ENCODE measurements at regions not wholly inside any gene's neighbourhood (a gene's known extent, or its start where the extent isn't known, plus 50 kb on each side); places are given as distances from the start of the nearest gene placed in this dataset.

DNA sequence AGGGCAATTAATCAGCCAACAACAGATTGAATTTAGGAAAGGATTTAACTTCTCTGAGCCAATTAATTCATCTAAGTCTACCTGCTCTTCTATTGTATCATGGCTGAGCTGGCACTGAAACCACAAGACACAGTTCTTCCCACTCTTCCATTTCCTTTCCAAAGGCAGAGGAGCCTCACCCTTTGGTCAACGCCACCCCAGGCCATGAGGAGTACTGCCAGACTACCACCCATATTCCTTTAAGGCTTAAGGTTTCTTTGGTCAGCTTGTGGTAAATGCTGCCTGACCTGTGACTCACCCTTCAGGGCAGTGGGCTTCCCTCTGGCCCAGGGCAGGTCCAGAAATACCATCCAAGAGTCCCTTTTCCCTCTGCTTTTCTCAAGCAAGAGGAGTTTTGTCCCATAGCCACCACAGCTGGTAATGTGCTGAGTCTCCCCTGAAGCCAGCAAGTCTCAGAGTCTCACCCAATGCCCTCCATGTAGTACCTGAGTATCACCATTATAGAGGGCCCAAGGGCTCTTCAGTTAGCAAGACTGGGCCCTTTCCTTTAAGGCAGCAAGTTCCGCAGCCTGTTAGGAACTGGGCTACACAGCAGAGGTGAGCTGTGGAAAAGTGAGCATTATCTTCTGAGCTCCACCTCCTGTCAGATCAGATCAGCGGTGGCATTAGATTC lies 900.5 kb upstream of the CRIM1 start:
- no peak for TF ChIP-seq ZNF473 (tag by site-specific recombination; IDR thresholded peaks at IDR 0.05)
- TF ChIP-seq, protein P1, sequence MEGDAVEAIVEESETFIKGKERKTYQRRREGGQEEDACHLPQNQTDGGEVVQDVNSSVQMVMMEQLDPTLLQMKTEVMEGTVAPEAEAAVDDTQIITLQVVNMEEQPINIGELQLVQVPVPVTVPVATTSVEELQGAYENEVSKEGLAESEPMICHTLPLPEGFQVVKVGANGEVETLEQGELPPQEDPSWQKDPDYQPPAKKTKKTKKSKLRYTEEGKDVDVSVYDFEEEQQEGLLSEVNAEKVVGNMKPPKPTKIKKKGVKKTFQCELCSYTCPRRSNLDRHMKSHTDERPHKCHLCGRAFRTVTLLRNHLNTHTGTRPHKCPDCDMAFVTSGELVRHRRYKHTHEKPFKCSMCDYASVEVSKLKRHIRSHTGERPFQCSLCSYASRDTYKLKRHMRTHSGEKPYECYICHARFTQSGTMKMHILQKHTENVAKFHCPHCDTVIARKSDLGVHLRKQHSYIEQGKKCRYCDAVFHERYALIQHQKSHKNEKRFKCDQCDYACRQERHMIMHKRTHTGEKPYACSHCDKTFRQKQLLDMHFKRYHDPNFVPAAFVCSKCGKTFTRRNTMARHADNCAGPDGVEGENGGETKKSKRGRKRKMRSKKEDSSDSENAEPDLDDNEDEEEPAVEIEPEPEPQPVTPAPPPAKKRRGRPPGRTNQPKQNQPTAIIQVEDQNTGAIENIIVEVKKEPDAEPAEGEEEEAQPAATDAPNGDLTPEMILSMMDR (tag by site-specific recombination; IDR thresholded peaks at IDR 0.05) = no peak
- TF ChIP-seq, protein P2, sequence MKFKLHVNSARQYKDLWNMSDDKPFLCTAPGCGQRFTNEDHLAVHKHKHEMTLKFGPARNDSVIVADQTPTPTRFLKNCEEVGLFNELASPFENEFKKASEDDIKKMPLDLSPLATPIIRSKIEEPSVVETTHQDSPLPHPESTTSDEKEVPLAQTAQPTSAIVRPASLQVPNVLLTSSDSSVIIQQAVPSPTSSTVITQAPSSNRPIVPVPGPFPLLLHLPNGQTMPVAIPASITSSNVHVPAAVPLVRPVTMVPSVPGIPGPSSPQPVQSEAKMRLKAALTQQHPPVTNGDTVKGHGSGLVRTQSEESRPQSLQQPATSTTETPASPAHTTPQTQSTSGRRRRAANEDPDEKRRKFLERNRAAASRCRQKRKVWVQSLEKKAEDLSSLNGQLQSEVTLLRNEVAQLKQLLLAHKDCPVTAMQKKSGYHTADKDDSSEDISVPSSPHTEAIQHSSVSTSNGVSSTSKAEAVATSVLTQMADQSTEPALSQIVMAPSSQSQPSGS (tag by site-specific recombination; IDR thresholded peaks at IDR 0.05; ENCODE audit: low read depth) = no peak
- TF ChIP-seq ZNF146 (tag by site-specific recombination; IDR thresholded peaks at IDR 0.05) = no peak
- TF ChIP-seq ZNF175 (tag by site-specific recombination; IDR thresholded peaks at IDR 0.05) = no peak
- TF ChIP-seq, protein P3, sequence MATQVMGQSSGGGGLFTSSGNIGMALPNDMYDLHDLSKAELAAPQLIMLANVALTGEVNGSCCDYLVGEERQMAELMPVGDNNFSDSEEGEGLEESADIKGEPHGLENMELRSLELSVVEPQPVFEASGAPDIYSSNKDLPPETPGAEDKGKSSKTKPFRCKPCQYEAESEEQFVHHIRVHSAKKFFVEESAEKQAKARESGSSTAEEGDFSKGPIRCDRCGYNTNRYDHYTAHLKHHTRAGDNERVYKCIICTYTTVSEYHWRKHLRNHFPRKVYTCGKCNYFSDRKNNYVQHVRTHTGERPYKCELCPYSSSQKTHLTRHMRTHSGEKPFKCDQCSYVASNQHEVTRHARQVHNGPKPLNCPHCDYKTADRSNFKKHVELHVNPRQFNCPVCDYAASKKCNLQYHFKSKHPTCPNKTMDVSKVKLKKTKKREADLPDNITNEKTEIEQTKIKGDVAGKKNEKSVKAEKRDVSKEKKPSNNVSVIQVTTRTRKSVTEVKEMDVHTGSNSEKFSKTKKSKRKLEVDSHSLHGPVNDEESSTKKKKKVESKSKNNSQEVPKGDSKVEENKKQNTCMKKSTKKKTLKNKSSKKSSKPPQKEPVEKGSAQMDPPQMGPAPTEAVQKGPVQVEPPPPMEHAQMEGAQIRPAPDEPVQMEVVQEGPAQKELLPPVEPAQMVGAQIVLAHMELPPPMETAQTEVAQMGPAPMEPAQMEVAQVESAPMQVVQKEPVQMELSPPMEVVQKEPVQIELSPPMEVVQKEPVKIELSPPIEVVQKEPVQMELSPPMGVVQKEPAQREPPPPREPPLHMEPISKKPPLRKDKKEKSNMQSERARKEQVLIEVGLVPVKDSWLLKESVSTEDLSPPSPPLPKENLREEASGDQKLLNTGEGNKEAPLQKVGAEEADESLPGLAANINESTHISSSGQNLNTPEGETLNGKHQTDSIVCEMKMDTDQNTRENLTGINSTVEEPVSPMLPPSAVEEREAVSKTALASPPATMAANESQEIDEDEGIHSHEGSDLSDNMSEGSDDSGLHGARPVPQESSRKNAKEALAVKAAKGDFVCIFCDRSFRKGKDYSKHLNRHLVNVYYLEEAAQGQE (tag by site-specific recombination; IDR thresholded peaks at IDR 0.05) = no peak
- TF ChIP-seq ZNF174 (tag by site-specific recombination; IDR thresholded peaks at IDR 0.05) = no peak
- TF ChIP-seq ZNF626 (tag by site-specific recombination; IDR thresholded peaks at IDR 0.05) = no peak
- no peak for TF ChIP-seq ZFP41 (tag by site-specific recombination; IDR thresholded peaks at IDR 0.05; ENCODE audit: borderline replicate concordance)

Data from HEK293 (cell line).